ENCODE measurements at regions not wholly inside any gene's neighbourhood (a gene's known extent, or its start where the extent isn't known, plus 50 kb on each side); places are given as distances from the start of the nearest gene placed in this dataset.

GRCh38 chr19:30089086-30089665 is 147.1 kb downstream of the URI1 start:
- TF ChIP-seq CTCF (IDR thresholded peaks at IDR 0.05; ENCODE audit: low read depth, low read length): no peak
- no peak for TF ChIP-seq EZH2phosphoT487 (IDR thresholded peaks at IDR 0.05; ENCODE audit: low read depth)

Measured in OCI-LY3 (cell line).